HL-60/S4 treated with retinoic acid at 250 ng/mL for 4 days and 3 days (cell line): ENCODE measurements at regions not wholly inside any gene's neighbourhood (a gene's known extent, or its start where the extent isn't known, plus 50 kb on each side); places are given as distances from the start of the nearest gene placed in this dataset.

Experiments used
- in situ Hi-C: fragments of 300-500 bp; cut with MboI; formaldehyde crosslinking; loops from 2 replicates; pipeline ENCODE4 v1.7.0; 2022; ENCODE audit warnings: low sequenced_read_pairs

DNA sequence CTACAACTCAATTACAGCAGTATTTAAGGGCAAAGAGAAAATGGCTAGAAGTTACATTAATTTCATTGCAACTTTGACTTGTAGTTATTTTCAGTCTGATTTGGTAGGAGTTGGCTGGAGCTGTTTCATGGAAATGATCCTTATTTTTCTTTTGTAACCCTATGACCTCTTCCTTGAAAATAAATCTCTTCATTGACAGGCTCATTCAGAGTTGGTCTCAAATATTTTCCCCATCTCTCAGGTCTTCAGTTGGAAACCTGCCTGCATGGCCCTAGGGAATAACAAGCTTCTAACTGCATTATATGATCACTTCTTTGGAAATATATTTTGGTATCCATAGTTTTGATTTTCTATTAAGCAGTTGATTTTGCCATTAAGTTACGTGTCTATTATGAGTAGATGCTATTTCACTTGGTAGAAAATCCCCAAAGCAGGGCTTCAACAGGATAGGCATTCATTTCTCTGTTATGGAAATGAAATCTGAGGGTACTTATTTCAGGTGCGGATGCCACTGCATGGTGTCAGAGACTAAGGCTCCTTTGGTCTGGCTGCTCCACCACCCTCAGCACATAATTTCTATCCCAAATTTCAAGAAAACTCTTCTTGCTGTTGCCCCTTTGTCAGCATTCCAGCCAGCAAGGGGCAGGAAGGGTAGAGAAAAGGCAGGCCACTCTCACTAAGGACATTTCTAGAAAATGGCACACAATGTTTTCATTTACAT lies 502.5 kb downstream of the SPRY1 start:
- in situ Hi-C loops = no loop called here

DNA sequence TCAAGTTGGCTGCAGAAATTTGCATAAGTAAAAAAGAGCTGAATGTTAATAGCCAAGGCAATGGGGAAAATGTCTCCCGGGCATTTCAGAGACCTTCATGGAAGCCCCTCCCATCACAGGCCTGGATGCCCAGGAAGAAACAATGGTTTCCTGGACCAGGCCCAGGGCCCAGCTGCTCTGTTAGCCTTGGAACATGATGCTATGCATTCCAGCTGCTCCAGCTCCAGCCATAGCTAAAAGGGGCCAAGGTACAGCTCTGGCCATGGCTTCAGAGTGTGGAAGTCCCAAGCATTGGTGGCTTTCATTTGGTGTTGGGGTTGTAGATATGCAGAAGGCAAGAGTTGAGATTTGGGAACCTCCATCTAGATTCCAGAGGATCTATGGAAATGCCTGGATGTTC lies 508.3 kb downstream of the SPRY1 start:
- in situ Hi-C loops = no loop called here

DNA sequence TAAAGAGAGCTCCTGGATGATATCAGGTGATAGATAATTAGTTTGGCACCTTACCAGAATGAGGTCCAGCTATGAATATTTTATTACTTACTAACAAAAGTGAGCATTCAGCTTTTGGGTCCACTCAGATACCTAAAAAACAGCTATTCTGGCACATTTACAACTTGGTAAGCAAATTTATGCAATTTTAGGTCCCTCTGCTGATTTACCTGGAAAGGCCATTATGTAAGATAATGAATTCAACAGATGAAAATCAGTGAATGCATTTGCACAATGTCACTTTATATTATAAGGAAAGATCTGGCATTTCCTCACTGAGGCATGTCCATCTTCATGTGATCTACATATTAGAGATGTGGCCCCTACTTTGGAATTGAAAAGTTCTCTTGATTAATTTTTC lies 517.0 kb downstream of the SPRY1 start:
- in situ Hi-C loops = no loop called here

GRCh38 chr4:123916821-123917220 lies 520.2 kb downstream of the SPRY1 start:
- in situ Hi-C loops = no loop called here

DNA sequence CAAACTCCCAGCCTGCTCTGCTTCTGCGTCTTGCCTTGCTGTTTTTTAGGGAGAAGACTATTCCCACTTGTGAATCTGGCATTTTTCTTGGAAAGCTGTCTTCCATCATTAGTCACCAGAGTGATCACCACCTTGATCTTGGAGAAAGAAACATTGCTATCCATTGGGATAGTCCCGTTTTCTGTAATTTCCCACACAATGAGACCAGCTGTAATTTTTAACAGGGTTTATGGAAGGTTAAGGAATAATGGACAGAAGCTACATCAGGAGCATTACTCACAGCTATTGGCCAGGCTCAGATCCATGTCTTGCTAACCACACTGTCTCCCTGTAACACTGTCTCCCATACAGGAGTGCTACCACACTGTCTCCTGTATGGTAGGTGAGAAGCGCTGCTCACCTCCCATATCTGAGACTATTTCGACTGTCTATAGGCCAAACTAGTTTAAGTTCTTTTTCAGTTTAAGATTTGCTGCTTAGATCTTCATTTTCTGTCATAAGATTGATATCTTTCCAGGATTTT lies 523.0 kb downstream of the SPRY1 start:
- in situ Hi-C loops = no loop called here

- in situ Hi-C loops = no loop called here
These were observed 524.7 kb downstream of the SPRY1 start for GRCh38 chr4:123921339-123921738.

GRCh38 chr4:123922847-123923246 lies 526.3 kb downstream of the SPRY1 start:
- in situ Hi-C loops = no loop called here

GRCh38 chr4:123924536-123924935 lies 527.9 kb downstream of the SPRY1 start:
- in situ Hi-C loops = no loop called here

- in situ Hi-C loops = no loop called here
These were observed 533.0 kb downstream of the SPRY1 start for GRCh38 chr4:123929565-123929964.

DNA sequence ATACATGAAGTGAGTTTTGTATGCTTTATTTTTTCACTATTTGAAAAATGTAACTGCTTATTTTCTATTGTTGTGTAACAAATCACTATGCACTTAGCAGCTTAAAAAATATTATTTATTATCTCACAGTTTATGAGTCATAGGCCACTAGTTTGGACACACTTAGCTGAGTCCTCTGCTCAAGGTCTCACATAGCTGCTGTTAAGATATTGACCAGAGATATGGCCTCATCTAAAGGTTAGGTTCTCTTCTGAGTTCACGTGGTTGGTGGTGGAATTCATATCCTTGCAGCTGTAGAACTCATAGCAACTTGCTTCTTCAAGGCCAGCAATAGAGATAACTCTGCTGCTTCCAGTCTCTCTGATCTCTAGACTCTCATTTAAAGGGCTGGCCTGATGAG lies 534.4 kb downstream of the SPRY1 start:
- in situ Hi-C loops = no loop called here

- in situ Hi-C loops = no loop called here
These were observed 537.5 kb downstream of the SPRY1 start for GRCh38 chr4:123934096-123934495.

- in situ Hi-C loops = no loop called here
These were observed 540.0 kb downstream of the SPRY1 start for GRCh38 chr4:123936621-123937043.

DNA sequence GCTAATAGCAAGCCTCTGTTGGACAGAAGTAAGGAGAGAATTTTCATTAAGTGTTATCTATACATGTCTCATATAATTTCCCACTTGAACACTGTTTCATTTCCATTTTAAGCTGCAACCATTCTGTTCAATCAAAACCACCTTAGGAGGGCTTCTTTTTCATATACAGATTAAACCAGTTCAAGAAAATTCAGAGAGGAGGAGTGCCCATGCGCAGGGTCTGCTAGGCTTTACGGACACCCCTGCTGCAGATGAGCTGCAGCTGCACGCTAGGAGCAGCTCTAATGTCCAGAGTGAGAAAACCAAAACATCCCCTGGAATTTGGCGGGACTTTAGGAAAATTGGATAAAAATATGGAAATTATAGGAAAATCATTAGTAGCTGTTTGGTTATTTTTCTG lies 541.0 kb downstream of the SPRY1 start:
- in situ Hi-C loops = no loop called here

GRCh38 chr4:123939621-123940020 lies 543.0 kb downstream of the SPRY1 start:
- in situ Hi-C loops = no loop called here

DNA sequence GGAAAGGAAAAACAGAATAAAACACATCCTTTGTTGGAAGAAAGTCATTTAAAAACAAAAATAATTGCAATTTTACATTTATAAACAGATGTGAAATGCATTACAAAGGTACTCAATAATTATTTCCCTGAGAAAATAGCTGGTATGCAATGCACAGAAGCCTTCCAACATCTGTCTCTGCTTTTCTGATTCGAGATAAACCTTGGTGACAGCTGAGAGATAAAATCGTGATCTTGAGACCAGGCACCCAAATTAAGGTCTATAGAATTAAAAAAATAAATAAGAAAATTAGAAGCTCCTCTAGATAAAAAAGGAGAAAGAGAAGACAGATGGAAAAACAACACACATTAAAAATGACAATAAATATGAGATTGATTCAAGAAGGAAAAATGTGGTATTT lies 544.0 kb downstream of the SPRY1 start:
- in situ Hi-C loops = no loop called here

GRCh38 chr4:123941306-123941705 lies 544.7 kb downstream of the SPRY1 start:
- in situ Hi-C loops = no loop called here

DNA sequence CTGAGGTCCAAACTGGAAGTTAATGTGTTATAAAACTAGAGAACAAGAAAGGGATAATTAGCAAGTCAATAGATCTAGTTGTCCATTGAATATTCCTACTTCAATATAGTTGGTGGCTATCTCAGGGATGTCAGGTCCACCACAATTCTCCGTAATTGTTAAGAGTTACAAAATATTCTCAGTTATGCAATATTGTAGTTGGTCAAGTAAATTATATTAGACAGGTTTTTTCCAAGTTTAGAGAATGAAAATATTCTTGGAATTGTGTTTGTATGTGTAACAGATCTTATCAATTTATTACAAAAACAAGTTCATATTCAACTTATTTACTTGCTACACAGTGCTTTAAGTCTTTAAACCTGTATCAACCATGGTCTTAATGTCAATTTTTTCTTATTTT lies 547.4 kb downstream of the SPRY1 start:
- in situ Hi-C loops = no loop called here

GRCh38 chr4:123945301-123945700 lies 548.7 kb downstream of the SPRY1 start:
- in situ Hi-C loops = no loop called here

- in situ Hi-C loops = no loop called here
These were observed 553.9 kb downstream of the SPRY1 start for GRCh38 chr4:123950530-123950929.

DNA sequence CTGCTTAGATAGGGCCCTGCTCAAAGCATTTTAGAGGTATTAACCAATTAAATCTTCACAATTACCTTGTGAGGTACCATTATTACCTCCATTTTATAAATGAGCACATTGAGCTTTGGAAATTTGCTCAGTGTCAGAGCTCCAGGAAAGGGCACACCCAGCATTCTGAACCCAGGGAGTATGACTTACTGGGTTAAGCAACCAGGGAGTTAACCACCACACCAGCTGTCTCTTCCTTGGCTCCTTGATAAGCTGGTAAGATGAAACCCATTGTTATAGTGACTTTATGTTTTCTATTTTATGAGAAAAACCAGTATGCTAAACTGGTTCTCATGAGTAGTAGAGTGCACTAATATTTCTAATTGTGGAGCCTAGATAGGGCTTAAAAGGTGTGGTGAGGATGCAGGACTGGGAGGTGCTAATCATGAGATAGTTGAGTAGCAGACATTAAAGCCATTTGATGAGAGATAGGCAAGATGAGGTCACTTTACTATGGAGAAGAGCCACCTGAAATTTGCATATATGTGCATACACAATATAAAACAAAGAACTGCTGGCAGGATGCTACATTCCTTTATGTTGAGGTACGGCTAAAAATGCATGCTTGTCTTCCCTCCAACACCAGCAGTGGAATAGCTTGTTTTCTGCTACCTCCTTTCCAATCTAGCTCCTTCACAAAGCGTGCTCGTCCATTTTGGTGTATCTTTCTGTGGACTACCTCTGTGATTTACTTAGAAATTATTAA lies 556.1 kb downstream of the SPRY1 start:
- in situ Hi-C loops = no loop called here

GRCh38 chr4:123953566-123953965 lies 557.0 kb downstream of the SPRY1 start:
- in situ Hi-C loops = no loop called here

DNA sequence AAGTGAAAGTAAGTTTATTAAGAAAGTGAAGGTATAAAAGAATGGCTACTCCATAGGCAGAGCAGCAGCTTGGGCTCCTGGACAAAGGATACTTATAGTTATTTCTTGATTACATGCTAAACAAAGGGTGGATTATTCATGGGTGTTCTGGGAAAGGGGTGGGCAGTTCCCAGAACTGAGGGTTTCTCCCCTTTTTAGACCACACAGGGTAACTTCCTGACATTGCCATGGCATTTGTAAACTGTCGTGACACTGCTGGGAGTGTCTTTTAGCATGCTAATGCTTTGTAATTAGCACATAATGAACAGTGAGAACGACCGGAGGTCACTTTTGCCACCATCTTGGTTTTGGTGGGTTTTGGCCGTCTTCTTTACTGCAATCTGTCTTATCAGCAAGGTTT lies 557.6 kb downstream of the SPRY1 start:
- in situ Hi-C loops = no loop called here
